Erythroblast (primary cell): ENCODE measurements at regions not wholly inside any gene's neighbourhood (a gene's known extent, or its start where the extent isn't known, plus 50 kb on each side); places are given as distances from the start of the nearest gene placed in this dataset.

Experiments used
- GATA1 ChIP-seq: IDR thresholded peaks from 2 replicates; pipeline ENCODE4 v1.6.1; 2011; ENCODE audit warnings: low read depth, mild to moderate bottlenecking, control low read depth, low read length, moderate library complexity
- POLR2A ChIP-seq: IDR thresholded peaks from 2 replicates; pipeline ENCODE4 v1.6.1; 2011; ENCODE audit warnings: mild to moderate bottlenecking, low read length

DNA sequence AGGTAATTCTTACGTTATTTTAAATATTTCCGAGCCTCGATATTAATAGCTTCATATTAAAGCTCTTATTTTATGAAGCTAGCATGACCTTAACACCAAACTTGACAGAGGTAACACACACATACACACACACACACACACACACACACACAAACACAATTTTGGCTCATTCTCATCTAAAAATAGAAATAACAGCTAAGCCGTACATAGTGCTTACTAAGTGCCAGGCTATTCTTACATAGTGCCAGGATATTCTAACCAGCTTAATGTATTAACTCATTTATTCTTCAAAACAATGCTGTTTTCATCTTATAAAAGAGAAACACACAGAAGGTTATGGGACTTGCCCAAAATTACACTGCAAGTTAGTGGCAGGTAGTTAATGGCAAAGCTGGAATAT, 87.0 kb upstream of the BLTP1 start:
- no peak for TF ChIP-seq POLR2A
- TF ChIP-seq GATA1: no peak
